HG03558 (cell line): ENCODE measurements at regions not wholly inside any gene's neighbourhood (a gene's known extent, or its start where the extent isn't known, plus 50 kb on each side); places are given as distances from the start of the nearest gene placed in this dataset.

Source experiments
- ATAC-seq: cut with Tn5 transposase; IDR thresholded peaks from one replicate; pipeline ENCODE4 v1.9.1; 2021; ENCODE audit warnings: moderate number of reproducible peaks; ENCODE audit not compliant: unreplicated experiment; ENCODE audit errors: extremely low read depth

DNA sequence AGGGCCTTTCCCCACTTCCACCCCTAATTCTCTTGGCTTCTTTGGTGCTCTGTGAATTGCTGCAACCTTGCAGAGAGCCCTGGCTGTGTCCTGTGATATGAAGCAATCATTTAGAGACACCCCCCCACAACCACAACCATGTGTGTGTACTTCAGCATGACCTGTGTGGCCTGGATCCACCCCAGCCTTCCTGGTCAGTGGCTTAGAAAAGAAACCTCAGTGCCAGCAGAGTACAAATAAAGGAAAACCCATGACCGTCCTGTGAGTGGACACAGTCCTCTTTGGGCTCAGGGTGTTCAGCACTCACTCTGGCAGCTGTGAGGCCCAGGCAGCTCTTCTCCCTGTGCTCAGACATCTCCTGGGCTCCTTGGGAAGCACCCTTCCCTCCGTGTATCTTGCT, 206.6 kb upstream of the DIO3 start:
- no peak for ATAC-seq

DNA sequence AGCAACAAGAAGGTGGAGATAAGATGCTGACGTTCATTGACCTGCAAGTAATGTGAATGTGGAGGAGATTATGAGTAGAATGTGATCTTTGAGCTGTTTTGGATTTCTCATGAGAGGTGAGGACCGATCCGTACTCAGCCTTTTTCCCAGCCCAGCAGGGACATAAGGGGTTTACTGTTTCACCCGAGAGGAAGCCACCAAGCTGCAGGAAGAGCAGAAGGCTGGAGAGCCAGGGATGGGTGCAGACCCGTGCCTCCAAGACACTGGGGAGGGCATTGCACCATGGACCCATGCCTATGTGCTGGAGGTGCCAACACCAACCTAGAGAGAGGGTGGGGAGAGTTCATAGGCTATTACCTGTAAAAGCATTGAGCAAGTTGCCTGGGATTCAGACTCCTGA, 206.0 kb upstream of the DIO3 start:
- no peak for ATAC-seq

DNA sequence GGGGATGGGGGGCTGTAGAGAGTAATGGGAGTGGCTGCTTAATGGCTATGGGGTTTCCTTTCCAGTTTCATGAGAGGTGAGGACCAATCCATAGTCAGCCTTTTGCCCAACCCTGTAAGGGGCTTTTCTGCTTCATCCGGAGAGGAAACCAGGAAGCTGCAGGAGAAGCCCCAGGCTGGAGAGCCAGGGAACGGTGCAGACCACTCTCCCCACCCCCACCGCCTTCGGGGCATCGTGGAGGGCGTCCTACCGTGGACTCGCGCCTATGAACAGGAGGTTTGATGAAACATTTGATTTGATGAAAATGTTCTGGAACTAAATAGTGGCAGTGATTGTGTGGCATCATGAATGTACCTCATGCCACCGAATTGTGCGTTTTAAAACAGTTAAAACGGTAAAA, 204.3 kb upstream of the DIO3 start:
- ATAC-seq, result no peak

DNA sequence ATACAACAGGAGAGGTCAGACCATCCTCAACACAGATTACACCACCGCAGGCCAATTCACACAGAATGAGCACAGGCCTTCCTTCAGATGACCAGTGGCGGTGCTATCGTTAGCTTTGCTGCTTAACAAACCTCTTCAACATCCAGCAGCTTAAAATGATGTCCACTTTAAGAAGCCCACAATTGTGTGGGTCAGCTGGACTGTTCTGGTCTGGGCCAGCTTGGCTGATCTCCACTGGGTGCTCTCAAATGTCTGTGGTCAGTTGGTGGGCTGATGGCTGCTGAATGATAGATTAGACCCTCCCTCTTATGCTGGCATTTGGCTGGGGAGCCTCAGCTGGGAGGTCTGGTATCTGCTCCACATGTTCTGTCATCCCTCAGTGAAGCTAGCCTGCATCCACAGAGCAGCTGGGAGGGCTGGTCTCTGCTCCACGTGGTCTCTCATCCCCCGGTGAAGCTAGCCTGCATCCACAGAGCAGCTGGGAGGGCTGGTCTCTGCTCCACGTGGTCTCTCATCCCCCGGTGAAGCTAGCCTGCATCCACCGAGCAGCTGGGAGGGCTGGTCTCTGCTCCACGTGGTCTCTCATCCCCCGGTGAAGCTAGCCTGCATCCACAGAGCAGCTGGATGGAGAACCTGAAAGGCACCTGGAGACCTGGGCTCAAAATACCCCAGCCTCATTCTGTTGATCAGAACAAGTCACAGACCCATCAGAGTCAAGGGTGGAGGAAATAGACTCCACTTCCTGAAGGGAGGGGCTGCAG, 203.6 kb upstream of the DIO3 start:
- ATAC-seq, result no peak

DNA sequence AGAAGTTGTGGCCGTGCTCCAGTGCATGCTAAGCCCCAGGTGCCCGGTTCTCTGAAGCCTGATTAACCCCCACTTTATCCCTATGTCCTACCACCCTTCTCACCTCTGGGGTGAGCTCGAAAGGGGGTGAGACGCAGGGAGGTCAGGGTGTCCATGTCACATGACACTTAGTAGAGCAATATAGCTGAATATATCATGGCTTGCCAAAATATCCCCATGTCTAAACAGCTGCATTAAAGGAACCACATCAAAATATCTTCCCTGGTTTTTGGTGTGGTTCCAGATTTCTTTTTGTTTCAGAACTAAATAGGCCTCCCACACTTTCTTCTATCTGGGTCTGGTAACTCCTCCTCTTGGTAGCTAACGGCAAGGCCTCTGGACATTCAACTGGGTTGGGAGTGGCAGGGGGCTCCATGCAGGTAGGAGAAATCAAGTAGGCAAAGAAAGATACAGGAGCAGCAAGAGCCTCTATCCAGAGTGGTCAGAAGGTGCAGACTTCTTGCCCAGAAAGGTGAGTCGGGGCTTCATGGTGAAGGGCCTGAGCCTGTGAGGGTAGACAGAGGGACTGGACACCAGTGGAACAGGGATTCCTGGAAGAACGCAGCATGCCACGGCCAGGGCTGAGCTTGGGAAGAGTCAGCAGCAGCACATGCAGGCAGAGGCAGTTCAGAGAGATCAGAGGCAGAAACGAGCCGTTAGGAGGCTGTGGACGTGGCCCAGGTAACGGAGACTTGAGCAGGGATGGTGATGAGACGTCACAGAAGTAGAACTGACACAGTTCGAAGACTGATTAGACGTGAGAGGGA, 202.8 kb upstream of the DIO3 start:
- ATAC-seq, result no peak

DNA sequence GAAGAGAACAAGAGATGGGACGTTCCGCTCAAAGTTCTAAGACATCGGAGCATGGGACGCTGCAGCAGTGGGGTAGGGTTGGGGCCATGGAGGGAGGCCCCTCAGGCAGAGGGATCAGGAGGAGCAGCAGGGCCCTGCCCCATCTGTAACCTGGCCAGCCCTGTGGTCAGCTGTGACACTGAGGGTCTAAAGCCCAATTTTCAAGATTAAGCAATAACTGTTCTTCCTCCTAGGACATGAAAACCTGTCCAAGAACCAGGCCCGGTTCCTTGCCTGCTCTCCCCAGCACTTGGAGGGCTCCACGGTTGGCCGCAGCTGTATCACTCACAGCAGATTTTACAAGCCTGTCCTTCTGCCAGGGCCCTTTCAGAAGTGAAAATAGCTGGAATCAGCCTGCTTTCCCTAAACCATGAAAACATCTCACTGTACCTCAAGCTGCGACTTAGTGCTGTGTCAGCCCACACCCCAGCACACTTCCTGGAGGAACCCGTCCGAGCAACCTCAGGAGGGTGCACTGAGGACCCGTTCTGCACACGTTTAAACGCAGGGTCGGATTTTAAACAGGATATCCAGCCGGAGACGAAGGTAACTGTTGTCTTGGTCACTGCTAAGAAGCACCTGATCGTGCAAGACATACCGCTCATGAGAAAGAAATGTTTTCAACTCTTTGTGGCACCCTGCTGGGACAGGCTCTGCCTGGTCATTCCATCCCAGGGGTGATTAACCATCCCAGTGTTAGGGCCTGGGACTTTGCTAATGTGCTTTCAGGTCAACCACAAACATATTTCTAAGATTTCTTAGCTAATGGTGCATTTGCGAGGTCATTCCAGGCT, 201.9 kb upstream of the DIO3 start:
- ATAC-seq, result no peak

DNA sequence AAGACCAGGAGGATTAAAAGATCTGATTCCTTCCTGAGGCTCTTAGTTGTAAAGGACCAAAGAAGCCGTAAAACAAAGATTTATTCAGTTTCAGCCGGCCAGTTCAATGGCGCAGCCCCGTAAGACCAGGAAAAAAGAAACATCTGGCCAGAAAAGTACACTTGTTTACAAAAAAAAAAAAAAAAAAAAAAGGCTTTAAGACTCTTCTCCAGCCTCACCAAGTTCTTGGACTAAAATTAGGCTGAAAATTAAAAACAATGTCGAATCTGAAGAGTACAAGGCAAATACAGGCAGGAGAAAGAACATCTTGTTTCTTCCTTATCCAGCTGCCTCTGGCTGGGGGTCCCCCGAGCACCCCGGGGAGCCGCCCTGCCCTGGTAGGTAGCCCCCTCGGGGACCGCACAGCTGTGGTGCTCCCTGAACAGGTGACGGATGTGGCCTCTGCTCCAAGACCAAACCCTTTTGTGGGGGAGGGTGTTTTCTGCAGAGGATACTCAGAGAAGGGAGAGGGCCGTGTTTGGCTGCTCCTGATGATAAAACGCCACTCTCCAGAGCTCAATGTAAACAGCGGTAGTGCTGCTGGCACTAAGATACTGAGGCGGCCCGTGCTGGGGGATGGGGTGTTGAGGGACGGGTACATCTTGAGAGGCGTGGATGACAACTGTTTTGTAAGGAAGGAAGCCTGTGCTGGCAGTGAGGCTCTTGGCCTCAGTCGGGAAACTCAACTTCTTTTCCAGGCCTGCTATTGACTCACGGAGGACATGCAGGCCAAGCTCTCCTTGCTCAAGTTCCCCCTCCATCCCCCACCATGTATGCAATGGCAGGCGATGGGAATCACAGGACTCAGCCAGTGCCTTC, 201.0 kb upstream of the DIO3 start:
- no peak for ATAC-seq

DNA sequence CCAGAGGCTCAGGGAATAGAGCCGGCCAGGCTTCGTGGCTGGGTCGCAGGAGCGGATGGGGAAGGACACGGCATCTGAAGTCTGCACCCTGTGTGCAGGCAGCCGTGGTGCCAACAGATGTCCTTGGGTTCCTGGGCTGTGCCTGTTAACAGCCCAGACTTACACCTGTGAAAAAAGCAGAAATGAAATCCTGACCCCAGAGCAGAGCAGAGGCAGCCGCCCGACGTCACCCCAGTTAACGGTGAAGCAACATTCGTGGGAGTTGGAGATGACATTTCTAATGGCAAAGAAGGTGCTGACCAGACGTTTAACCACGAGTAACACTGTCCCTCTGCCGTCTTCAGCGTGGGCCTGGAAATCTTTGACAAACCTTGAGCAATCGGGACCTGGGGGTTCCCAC, 200.3 kb upstream of the DIO3 start:
- ATAC-seq, result no peak

DNA sequence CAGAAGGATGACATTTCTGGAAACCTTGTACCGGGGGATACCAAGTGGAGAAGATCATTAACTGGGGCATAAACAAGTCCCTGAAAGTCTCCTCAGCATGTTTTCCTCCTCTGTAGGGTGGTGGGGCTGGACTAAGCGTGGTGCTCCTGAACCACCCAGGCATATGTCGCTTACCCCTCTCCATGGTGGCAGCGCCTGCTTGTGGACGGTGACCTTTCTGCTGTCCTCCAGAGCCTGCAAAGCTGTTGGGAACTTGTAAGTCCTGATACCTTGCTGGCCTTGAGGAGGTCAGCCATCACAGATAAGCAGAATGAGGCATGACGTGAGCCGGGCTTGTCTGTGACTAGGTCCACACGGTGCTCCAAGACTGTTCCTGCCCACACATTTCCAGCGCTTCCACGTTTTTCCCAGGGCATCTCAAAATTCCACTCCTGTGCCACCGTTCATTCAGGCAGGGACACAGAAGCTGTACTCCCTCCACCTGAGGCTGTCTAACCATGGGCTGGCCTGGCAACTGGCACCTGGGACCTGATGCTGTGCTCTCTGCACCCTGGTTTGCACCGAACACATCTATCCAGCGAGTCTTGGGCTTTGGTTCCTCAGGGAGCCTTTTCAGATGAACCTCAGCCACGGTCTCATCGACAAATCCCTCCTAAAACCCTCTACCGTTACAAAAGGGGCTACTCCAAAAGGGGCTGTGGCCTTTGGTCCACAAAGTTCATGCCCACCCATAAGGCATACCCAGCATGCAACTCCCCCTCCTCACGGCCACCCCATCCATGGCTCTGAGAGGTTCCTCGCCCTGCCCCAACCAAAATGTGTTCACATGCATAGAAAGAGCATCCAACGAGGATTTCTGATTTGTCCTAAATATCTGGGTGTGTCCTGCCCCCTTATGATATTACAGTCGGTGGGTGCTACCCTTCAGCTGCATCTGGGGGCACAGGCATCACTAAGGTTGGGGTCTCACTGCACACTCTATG, 199.6 kb upstream of the DIO3 start:
- ATAC-seq, result no peak

DNA sequence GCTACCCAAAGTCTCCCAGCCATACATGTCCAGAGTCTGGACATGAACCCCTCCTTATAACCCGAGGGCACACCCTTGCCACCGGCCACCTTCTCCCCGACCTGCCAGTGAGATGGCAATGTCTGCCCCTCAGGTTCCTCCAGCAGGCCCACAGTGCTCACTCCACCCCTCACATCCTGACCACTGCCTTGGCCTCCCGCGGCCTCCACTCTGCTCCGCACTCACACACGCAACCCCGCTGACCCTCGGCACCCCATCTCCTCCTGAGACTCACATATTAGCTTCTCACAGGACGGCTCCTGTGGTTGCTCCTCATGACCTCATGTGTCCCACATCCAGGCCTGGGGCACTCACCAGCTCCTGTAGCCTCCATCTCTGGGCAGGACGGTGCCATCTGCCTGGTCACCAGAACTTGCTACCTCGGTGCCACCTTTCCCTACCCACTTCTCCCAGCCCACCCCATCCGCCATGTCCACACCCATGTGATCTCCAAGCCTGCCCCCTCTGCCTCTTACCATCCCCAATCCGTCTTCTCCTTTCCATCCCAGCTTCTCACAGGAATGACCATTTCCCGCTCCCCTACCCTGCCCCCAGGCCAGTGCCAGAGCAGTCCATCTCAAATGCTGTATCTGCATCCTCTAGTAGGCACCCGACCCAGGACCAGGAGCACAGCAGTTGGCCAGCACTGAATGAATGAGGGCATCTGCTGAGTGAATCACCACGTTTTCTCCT, 198.6 kb upstream of the DIO3 start:
- ATAC-seq, result no peak

DNA sequence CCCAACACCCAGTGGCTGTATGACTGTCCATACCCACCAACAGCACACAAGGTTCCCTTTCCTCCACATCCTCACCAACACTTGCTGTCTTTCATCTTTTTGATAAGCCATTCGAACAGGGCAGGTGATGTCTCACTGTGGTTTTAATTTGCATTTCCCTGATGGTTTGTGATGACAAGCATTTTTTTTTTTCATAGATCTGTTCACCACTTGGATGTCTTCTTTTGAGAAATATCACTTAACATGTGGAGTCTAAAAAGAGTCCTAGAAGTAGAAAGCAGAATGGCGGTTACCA, 198.1 kb upstream of the DIO3 start:
- ATAC-seq, result no peak

DNA sequence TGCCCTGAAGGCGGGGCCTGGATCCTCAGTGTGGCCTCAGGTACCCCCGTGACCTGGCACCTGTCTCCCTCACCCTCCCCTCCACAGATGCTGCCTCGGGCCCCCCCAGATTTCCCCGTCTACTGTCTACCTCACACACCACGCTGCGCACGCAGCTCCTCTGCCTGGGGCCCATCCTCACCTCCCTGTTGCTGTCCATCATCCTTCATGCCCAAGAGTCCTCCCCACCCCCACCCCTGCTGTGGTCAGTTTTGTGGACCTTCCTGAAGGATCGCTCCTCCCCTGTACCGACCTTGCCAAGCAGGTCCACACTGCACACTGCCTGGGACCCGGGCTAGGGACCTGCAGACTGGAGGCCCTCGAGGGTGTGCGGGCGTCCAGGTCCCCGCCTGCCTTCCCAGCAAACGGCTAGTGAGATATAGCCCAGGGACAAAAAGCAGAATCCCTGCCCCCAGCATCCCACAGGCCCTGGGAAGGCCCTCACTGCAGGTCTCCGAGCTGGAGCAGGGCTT, 197.4 kb upstream of the DIO3 start:
- no peak for ATAC-seq

DNA sequence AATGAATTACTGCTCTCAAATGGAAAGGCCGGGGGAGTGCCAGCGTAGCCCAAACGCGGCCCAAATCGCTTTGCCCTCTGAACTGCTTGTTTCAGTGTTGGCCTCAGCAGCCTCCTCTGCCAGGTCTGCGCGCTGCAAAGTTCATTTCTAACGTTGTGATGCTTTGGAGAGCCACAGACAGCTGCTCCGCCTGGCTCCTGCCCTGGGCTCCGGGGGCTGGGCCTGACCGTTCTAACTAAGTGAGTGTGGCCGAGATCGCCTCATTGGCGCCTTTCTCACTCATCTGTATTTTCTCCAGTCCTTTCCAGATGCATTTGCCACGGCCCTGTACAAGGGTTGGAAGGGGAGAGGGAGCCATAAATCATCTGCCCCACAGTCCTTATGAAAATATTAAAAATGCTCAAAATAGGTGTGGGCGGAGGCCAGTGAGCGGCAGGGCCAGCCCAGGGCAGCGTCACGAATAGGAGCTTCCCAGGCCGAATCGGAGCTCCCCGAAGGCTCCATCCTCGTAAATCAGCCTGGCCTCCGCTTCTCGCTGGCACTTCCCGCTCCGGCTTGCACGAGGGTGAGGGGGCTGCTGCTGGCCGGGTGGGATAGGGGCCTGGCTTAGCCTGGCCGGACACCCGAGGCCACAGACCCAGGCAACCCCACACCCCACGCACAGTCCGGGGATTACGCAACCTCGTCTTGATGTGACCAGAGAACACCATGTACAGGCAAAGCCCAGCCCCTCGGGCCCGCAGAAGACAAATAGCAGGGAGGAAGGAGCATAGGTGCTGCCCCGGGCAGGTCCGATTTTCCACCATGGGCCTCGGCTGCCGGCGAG, 196.6 kb upstream of the DIO3 start:
- ATAC-seq, result no peak

DNA sequence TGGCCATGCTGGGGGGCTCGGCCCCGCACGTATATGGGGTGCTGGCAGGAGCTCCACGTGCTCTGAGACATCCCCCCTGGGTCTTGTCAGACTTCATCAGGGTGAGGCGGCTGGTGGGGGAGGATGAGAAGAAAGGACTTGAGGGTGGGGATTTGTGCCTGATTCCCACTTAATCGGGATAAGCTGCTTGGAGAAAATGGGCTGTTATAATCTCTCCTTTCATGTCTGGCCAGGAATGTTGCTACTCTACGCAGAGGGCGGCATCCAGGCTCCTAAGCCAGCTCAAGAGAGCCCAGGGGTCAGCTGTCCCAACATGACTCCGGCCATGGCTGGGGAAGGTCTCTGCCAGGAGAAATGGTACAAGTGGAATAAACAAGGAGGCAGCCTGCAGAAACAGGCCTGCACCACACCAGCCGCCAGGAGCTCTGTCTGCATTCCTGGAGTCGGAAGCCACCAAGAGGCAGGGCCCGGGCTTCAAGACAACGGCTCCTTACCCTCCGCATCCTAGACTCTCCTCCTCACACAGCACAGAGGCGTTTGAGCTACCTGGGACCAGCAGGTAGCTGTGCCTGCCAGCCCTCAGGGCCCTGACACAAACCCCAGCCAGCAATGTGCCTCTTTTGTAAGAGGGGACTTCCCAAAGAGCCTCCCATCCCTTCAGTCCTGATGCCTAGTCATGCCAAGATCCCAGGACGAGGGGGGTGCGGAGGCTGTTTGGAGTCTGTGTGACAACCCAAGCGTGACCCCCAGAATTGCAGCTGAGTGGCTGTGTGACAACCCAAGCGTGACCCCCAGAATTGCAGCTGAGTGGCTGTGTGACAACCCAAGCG, 195.8 kb upstream of the DIO3 start:
- ATAC-seq, result no peak

DNA sequence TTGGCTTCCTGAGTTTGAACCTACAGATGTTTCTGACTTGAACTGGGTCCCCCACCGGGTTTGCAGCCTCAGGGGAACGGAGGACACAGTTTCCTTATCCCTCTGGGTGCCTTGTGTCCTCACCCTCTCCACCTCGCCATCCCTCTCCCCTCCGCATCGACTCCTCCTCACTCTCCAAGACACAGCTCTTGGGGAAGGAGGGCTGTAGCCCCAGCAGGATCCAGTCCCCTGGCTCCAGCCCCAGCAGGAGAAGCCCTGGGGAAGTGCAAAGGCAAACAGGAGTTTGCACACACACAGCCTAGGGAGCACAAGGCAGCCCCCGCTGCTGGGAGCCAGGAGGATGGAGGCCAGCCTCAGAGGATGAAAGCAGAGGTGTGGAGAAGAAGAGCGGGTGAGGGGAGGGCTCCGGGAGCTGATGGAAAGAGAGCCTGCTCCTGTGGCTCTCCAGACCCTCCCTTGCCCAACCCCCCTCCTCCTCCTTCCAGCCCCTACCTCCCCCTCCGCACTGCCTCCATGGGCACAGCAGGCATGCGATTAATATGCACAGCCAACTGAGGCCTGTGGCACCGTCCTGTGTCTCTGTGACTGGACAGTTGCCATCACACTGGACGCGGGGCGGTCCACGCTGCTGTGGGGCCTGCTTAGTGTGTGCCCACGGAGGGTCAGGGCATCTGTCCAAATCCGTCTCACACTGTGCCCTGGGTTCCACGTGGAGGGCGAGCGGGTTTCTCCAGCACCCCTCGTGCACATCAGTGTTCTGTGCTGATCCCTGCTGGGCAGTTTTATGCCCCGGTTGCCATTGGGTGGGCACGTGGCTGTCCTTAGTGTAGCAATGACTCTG, 193.7 kb upstream of the DIO3 start:
- ATAC-seq, result no peak

DNA sequence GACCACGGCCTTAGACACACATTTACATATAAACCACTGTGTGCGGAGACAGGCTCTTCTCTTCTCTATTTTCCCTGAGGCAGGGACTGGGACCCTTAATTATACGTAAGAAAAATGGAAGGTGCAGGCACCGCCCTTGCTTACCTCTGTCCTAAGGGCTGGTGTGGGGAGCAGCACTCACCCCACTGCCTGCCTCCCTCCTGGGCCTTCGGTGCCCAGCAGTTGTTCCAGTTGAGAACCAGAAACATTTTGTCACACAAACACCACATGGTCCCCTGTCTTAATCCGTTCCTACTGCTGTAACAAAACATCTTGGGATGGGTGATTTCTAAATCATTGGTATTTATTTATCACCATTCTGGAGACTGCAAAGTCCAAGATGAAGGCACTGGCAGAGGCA, 192.7 kb upstream of the DIO3 start:
- ATAC-seq, result no peak
